Central memory CD8-positive, alpha-beta T cell (primary cell): ENCODE measurements at regions not wholly inside any gene's neighbourhood (a gene's known extent, or its start where the extent isn't known, plus 50 kb on each side); places are given as distances from the start of the nearest gene placed in this dataset.

Experiments
- ATAC-seq: fragments of 150-1000 bp; cut with Tn5 transposase; replicated peaks from 2 replicates; pipeline ENCODE4 v1.10.0; 2022; ENCODE audit warnings: mild to moderate bottlenecking, moderate FRiP score, moderate number of reproducible peaks; ENCODE audit not compliant: poor library complexity, severe bottlenecking; ENCODE audit errors: extremely low read depth
- DNase-seq, 2 donors: peaks; one replicate each; pipeline ENCODE4 v3.0.0; 2021; ENCODE audit warnings: low spot score in 2 of 2
- H3K27ac Mint-ChIP-seq: one replicate; pipeline ENCODE4 v1.8.0; 2022; ENCODE audit warnings: low read depth, mild to moderate bottlenecking, moderate library complexity, mixed read lengths
- H3K27me3 Mint-ChIP-seq: one replicate; pipeline ENCODE4 v1.8.0; 2022; ENCODE audit warnings: mixed read lengths
- H3K36me3 Mint-ChIP-seq: one replicate; pipeline ENCODE4 v1.8.0; 2022; ENCODE audit warnings: mild to moderate bottlenecking, moderate library complexity, mixed read lengths; ENCODE audit not compliant: insufficient read depth
- H3K4me1 Mint-ChIP-seq: one replicate; pipeline ENCODE4 v1.8.0; 2022; ENCODE audit warnings: mixed read lengths
- H3K4me3 Mint-ChIP-seq: one replicate; pipeline ENCODE4 v1.8.0; 2022; ENCODE audit warnings: mild to moderate bottlenecking, moderate library complexity, mixed read lengths
- H3K9me3 Mint-ChIP-seq: one replicate; pipeline ENCODE4 v1.8.0; 2022; ENCODE audit warnings: mixed read lengths

GRCh38 chr14:45742187-45742586 lies 489.2 kb upstream of the MIS18BP1 start:
- no peak overlapping the region for H3K4me3 Mint-ChIP-seq
- peaks cover 11% of the 10 kb centered on the region for H3K9me3 Mint-ChIP-seq
- ATAC-seq: no peak

GRCh38 chr14:45728434-45729225 lies 475.6 kb upstream of the MIS18BP1 start:
- Mint-ChIP-seq H3K27ac (no peak overlapping the region), H3K4me1 (no peaks in the 10 kb centered on the region)

More at GRCh38 chr14:45742187-45742586, 489.2 kb upstream of the MIS18BP1 start:
- DNase-seq: no peak
- Mint-ChIP-seq H3K36me3 (no peaks in the 10 kb centered on the region), H3K27me3 (no peaks in the 10 kb centered on the region), H3K27ac (no peak overlapping the region), H3K4me1 (no peaks in the 10 kb centered on the region)

GRCh38 chr14:45727133-45727532 lies 474.1 kb upstream of the MIS18BP1 start:
- DNase-seq (no peak), ATAC-seq (no peak)
- Mint-ChIP-seq H3K27ac (no peak overlapping the region), H3K9me3 (peaks cover 7% of the 10 kb centered on the region), H3K4me3 (no peak overlapping the region), H3K4me1 (no peaks in the 10 kb centered on the region), H3K36me3 (no peaks in the 10 kb centered on the region), H3K27me3 (no peaks in the 10 kb centered on the region)

More at GRCh38 chr14:45728434-45729225, 475.6 kb upstream of the MIS18BP1 start:
- Mint-ChIP-seq H3K4me3 (no peak overlapping the region), H3K36me3 (no peaks in the 10 kb centered on the region), H3K27me3 (no peaks in the 10 kb centered on the region), H3K9me3 (peaks cover 2% of the 10 kb centered on the region)
- DNase-seq: no peak
- ATAC-seq: no peak

- no peaks in the 10 kb centered on the region for H3K4me1 Mint-ChIP-seq
- peaks cover 7% of the 10 kb centered on the region for H3K9me3 Mint-ChIP-seq
- H3K4me3 Mint-ChIP-seq: no peak overlapping the region
- no peaks in the 10 kb centered on the region for H3K36me3 Mint-ChIP-seq
- ATAC-seq (no peak), DNase-seq (no peak)
- no peak overlapping the region for H3K27ac Mint-ChIP-seq
- no peaks in the 10 kb centered on the region for H3K27me3 Mint-ChIP-seq
Observed at GRCh38 chr14:45721472-45721871, 468.5 kb upstream of the MIS18BP1 start.

GRCh38 chr14:45716572-45716971 lies 463.6 kb upstream of the MIS18BP1 start:
- Mint-ChIP-seq H3K4me1 (no peaks in the 10 kb centered on the region), H3K36me3 (peaks cover 2% of the 10 kb centered on the region), H3K9me3 (peaks cover 14% of the 10 kb centered on the region), H3K4me3 (no peak overlapping the region), H3K27ac (no peak overlapping the region), H3K27me3 (no peaks in the 10 kb centered on the region)
- DNase-seq (no peak), ATAC-seq (no peak)

- DNase-seq (no peak), ATAC-seq (no peak)
- no peak overlapping the region for H3K27ac Mint-ChIP-seq
Observed at GRCh38 chr14:45715946-45716345, 462.9 kb upstream of the MIS18BP1 start.

GRCh38 chr14:45709541-45709940 lies 456.5 kb upstream of the MIS18BP1 start:
- Mint-ChIP-seq H3K27ac (no peak overlapping the region), H3K36me3 (peaks cover 2% of the 10 kb centered on the region), H3K4me3 (no peak overlapping the region), H3K4me1 (no peaks in the 10 kb centered on the region), H3K27me3 (no peaks in the 10 kb centered on the region), H3K9me3 (peaks cover 15% of the 10 kb centered on the region)
- DNase-seq (no peak), ATAC-seq (no peak)

More at GRCh38 chr14:45715946-45716345, 462.9 kb upstream of the MIS18BP1 start:
- no peaks in the 10 kb centered on the region for H3K4me1 Mint-ChIP-seq
- H3K4me3 Mint-ChIP-seq: no peak overlapping the region
- H3K27me3 Mint-ChIP-seq: no peaks in the 10 kb centered on the region
- H3K36me3 Mint-ChIP-seq: peaks cover 2% of the 10 kb centered on the region
- peaks cover 14% of the 10 kb centered on the region for H3K9me3 Mint-ChIP-seq

- H3K27me3 Mint-ChIP-seq: no peaks in the 10 kb centered on the region
- no peaks in the 10 kb centered on the region for H3K4me1 Mint-ChIP-seq
- ATAC-seq: no peak
Observed at GRCh38 chr14:45705940-45706534, 453.0 kb upstream of the MIS18BP1 start.

GRCh38 chr14:45699471-45699870 lies 446.5 kb upstream of the MIS18BP1 start:
- H3K27me3 Mint-ChIP-seq: no peaks in the 10 kb centered on the region
- DNase-seq: no peak
- ATAC-seq: no peak
- H3K27ac Mint-ChIP-seq: no peak overlapping the region
- no peak overlapping the region for H3K4me3 Mint-ChIP-seq
- H3K9me3 Mint-ChIP-seq: peaks cover 20% of the 10 kb centered on the region
- no peaks in the 10 kb centered on the region for H3K36me3 Mint-ChIP-seq
- no peaks in the 10 kb centered on the region for H3K4me1 Mint-ChIP-seq

More at GRCh38 chr14:45705940-45706534, 453.0 kb upstream of the MIS18BP1 start:
- Mint-ChIP-seq H3K4me3 (no peak overlapping the region), H3K27ac (no peak overlapping the region), H3K9me3 (peaks cover 8% of the 10 kb centered on the region), H3K36me3 (no peaks in the 10 kb centered on the region)
- no peak for DNase-seq

- Mint-ChIP-seq H3K27me3 (no peaks in the 10 kb centered on the region), H3K9me3 (peaks cover 26% of the 10 kb centered on the region), H3K4me1 (no peaks in the 10 kb centered on the region), H3K4me3 (no peak overlapping the region), H3K27ac (no peak overlapping the region), H3K36me3 (no peaks in the 10 kb centered on the region)
- ATAC-seq: no peak
- no peak for DNase-seq
Observed at GRCh38 chr14:45698462-45699134, 445.6 kb upstream of the MIS18BP1 start.

- DNase-seq: no peak
- Mint-ChIP-seq H3K4me3 (no peak overlapping the region), H3K36me3 (no peaks in the 10 kb centered on the region), H3K27me3 (no peaks in the 10 kb centered on the region), H3K9me3 (peaks cover 22% of the 10 kb centered on the region), H3K4me1 (no peaks in the 10 kb centered on the region), H3K27ac (no peak overlapping the region)
- no peak for ATAC-seq
Observed at GRCh38 chr14:45686771-45687170, 433.8 kb upstream of the MIS18BP1 start.

GRCh38 chr14:45680531-45680930 lies 427.5 kb upstream of the MIS18BP1 start:
- Mint-ChIP-seq H3K27ac (no peak overlapping the region), H3K36me3 (no peaks in the 10 kb centered on the region), H3K27me3 (no peaks in the 10 kb centered on the region), H3K4me1 (no peaks in the 10 kb centered on the region), H3K4me3 (no peak overlapping the region), H3K9me3 (peaks cover 6% of the 10 kb centered on the region)
- DNase-seq (no peak), ATAC-seq (no peak)

- Mint-ChIP-seq H3K27me3 (no peaks in the 10 kb centered on the region), H3K9me3 (peaks cover 6% of the 10 kb centered on the region), H3K4me1 (no peaks in the 10 kb centered on the region), H3K36me3 (no peaks in the 10 kb centered on the region), H3K4me3 (no peak overlapping the region), H3K27ac (no peak overlapping the region)
- DNase-seq (no peak), ATAC-seq (no peak)
Observed at GRCh38 chr14:45679853-45680252, 426.9 kb upstream of the MIS18BP1 start.
